Liver (tissue), 8 donors: ENCODE measurements at regions not wholly inside any gene's neighbourhood (a gene's known extent, or its start where the extent isn't known, plus 50 kb on each side); places are given as distances from the start of the nearest gene placed in this dataset.

Experiments used
- DNase-seq: peaks from one replicate; pipeline ENCODE4 v3.0.0-alpha.2; 2017; ENCODE audit warnings: low spot score
- H3K27ac ChIP-seq, 2 donors: one replicate each; pipeline ENCODE4 v1.7.0; 2013; ENCODE audit warnings: inconsistent platforms in 2 of 2, low read length in 2 of 2, control low read depth in 1 of 2, low read depth in 1 of 2, mild to moderate bottlenecking in 1 of 2
- H3K27me3 ChIP-seq, 4 donors: one replicate each; pipeline versions ENCODE4 v1.6.1 to v1.7.0; 2013; ENCODE audit warnings: low read length in 3 of 4, inconsistent platforms in 1 of 4, mild to moderate bottlenecking in 1 of 4, moderate library complexity in 1 of 4; ENCODE audit not compliant: control insufficient read depth in 4 of 4, insufficient read depth in 4 of 4
- H3K36me3 ChIP-seq, 4 donors: one replicate each; pipeline versions ENCODE4 v1.6.1 to v1.7.0; 2013; ENCODE audit warnings: low read length in 3 of 4, mild to moderate bottlenecking in 3 of 4, low read depth in 1 of 4, moderate library complexity in 1 of 4; ENCODE audit not compliant: control insufficient read depth in 4 of 4, insufficient read depth in 3 of 4
- H3K4me1 ChIP-seq, 4 donors: one replicate each; pipeline versions ENCODE4 v1.6.1 to v1.7.0; 2013; ENCODE audit warnings: low read length in 3 of 4, mild to moderate bottlenecking in 3 of 4, moderate library complexity in 1 of 4; ENCODE audit not compliant: control insufficient read depth in 4 of 4, insufficient read depth in 4 of 4
- H3K4me3 ChIP-seq, 3 donors: one replicate each; pipeline versions ENCODE4 v1.6.1 to v1.7.0; 2013; ENCODE audit warnings: low read length in 3 of 3, control low read depth in 1 of 3, low read depth in 1 of 3, mild to moderate bottlenecking in 1 of 3
- H3K9ac ChIP-seq, 2 donors: one replicate each; pipeline ENCODE4 v1.7.0; 2013; ENCODE audit warnings: low read length in 2 of 2, mild to moderate bottlenecking in 2 of 2, moderate library complexity in 2 of 2, control low read depth in 1 of 2, low read depth in 1 of 2
- H3K9me3 ChIP-seq, 4 donors: one replicate each; pipeline versions ENCODE4 v1.6.1 to v1.7.0; 2013; ENCODE audit warnings: low read length in 3 of 4; ENCODE audit not compliant: control insufficient read depth in 4 of 4
- EGR1 ChIP-seq, 2 donors: IDR thresholded peaks; 2 replicates each; pipeline ENCODE4 v1.6.1; 2016 to 2018; ENCODE audit warnings: antibody characterized with exemption in 2 of 2, low read depth in 2 of 2
- FOXA1 ChIP-seq: IDR thresholded peaks from 2 replicates; pipeline ENCODE4 v1.6.1; 2016; ENCODE audit warnings: antibody characterized with exemption
- FOXA2 ChIP-seq: IDR thresholded peaks from 2 replicates; pipeline ENCODE4 v1.6.1; 2016; ENCODE audit warnings: antibody characterized with exemption
- GABPA ChIP-seq, 2 donors: IDR thresholded peaks in 1 of 2; conservative IDR thresholded peaks in 1 of 2; 2 replicates each; pipeline ENCODE4 v1.6.1; 2016; ENCODE audit warnings: antibody characterized with exemption in 2 of 2, mild to moderate bottlenecking in 1 of 2, moderate library complexity in 1 of 2
- HNF4A ChIP-seq, 2 donors: conservative IDR thresholded peaks; 2 replicates each; pipeline ENCODE4 v1.6.1; 2016; ENCODE audit warnings: antibody characterized with exemption in 2 of 2, mild to moderate bottlenecking in 2 of 2
- HNF4G ChIP-seq: IDR thresholded peaks from 2 replicates; pipeline ENCODE4 v1.6.1; 2016; ENCODE audit warnings: antibody characterized with exemption
- JUND ChIP-seq, 2 donors: IDR thresholded peaks; 2 replicates each; pipeline ENCODE4 v1.6.1; 2016; ENCODE audit warnings: antibody characterized with exemption in 2 of 2
- NR2F2 ChIP-seq: IDR thresholded peaks from 2 replicates; pipeline ENCODE4 v1.6.1; 2016; ENCODE audit warnings: antibody characterized with exemption
- RAD21 ChIP-seq, 2 donors: IDR thresholded peaks; 2 replicates each; pipeline ENCODE4 v1.6.1; 2016; ENCODE audit warnings: antibody characterized with exemption in 2 of 2, mild to moderate bottlenecking in 2 of 2
- REST ChIP-seq: IDR thresholded peaks from 2 replicates; pipeline ENCODE4 v1.6.1; 2016; ENCODE audit warnings: antibody characterized with exemption, mild to moderate bottlenecking
- RXRA ChIP-seq, 2 donors: IDR thresholded peaks; 2 replicates each; pipeline ENCODE4 v1.6.1; 2017 to 2018; ENCODE audit warnings: antibody characterized with exemption in 2 of 2, mild to moderate bottlenecking in 1 of 2
- SP1 ChIP-seq: IDR thresholded peaks from 2 replicates; pipeline ENCODE4 v1.6.1; 2018; ENCODE audit warnings: antibody characterized with exemption, mild to moderate bottlenecking
- TAF1 ChIP-seq: conservative IDR thresholded peaks from 2 replicates; pipeline ENCODE4 v1.6.1; 2016; ENCODE audit warnings: antibody characterized with exemption, mild to moderate bottlenecking
- YY1 ChIP-seq: IDR thresholded peaks from 2 replicates; pipeline ENCODE4 v1.6.1; 2016; ENCODE audit warnings: antibody characterized with exemption, mild to moderate bottlenecking
- WGBS: extraction: QIAGEN DNeasy Blood & Tissue Kit; methylation state at CpG from one replicate; pipeline ENCODE4 v1.1.7; 2013; 5-methylcytosine and 5-hydroxymethylcytosine counted together
- TF ChIP-seq, protein P1 (sequence below): fragments of 150-350 bp; IDR thresholded peaks from 2 replicates; pipeline ENCODE4 v1.5.1; 2017; ENCODE audit warnings: improper control_type of control experiment, low read depth, low read length; ENCODE audit not compliant: missing input control
- TF ChIP-seq, protein P2 (sequence below): IDR thresholded peaks from 2 replicates; pipeline ENCODE4 v1.6.1; 2016; ENCODE audit warnings: antibody characterized with exemption
- TF ChIP-seq, protein P3 (sequence below): IDR thresholded peaks from 2 replicates; pipeline ENCODE4 v1.6.1; 2016; ENCODE audit warnings: antibody characterized with exemption
- TF ChIP-seq, protein P4 (sequence below): IDR thresholded peaks from 2 replicates; pipeline ENCODE4 v1.6.1; 2016; ENCODE audit warnings: antibody characterized with exemption
- donor health status: healthy.
- donor health status: healthy.
- donor health status: healthy.
- donor health status: healthy.
- donor health status: healthy.

GRCh38 chr15:35936284-35936683, 390.3 kb upstream of the DPH6 start:
- 96% methylated on average over 2 of the region's 2 CpGs for WGBS
- H3K27ac ChIP-seq: no peak overlapping the region
- H3K9ac ChIP-seq: no peak overlapping the region
- H3K36me3 ChIP-seq: no peaks in the 10 kb centered on the region
- no peak for DNase-seq
- no peaks in the 10 kb centered on the region for H3K9me3 ChIP-seq
- peaks cover 2 to 15% (median 13%) of the 10 kb centered on the region in 4 donors for H3K4me1 ChIP-seq
- H3K4me3 ChIP-seq: no peak overlapping the region
- TF ChIP-seq NR2F2 (no peak), FOXA2 (no peak), YY1 (no peak), EGR1 (IDR thresholded peaks at IDR 0.05; ENCODE audit: low read depth in 2 of 2) (no peak), FOXA1 (no peak), RAD21 (IDR thresholded peaks at IDR 0.05) (no peak), HNF4G (no peak), RXRA (IDR thresholded peaks at IDR 0.05) (no peak), GABPA (IDR thresholded peaks at IDR 0.05 in 1 of 2, conservative IDR thresholded peaks at IDR 0.05 in 1 of 2) (no peak), JUND (IDR thresholded peaks at IDR 0.05) (no peak), TAF1 (no peak)
- TF ChIP-seq, protein P1, sequence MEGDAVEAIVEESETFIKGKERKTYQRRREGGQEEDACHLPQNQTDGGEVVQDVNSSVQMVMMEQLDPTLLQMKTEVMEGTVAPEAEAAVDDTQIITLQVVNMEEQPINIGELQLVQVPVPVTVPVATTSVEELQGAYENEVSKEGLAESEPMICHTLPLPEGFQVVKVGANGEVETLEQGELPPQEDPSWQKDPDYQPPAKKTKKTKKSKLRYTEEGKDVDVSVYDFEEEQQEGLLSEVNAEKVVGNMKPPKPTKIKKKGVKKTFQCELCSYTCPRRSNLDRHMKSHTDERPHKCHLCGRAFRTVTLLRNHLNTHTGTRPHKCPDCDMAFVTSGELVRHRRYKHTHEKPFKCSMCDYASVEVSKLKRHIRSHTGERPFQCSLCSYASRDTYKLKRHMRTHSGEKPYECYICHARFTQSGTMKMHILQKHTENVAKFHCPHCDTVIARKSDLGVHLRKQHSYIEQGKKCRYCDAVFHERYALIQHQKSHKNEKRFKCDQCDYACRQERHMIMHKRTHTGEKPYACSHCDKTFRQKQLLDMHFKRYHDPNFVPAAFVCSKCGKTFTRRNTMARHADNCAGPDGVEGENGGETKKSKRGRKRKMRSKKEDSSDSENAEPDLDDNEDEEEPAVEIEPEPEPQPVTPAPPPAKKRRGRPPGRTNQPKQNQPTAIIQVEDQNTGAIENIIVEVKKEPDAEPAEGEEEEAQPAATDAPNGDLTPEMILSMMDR: no peak
- TF ChIP-seq, protein P2, sequence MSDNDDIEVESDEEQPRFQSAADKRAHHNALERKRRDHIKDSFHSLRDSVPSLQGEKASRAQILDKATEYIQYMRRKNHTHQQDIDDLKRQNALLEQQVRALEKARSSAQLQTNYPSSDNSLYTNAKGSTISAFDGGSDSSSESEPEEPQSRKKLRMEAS: no peak
- TF ChIP-seq, protein P3, sequence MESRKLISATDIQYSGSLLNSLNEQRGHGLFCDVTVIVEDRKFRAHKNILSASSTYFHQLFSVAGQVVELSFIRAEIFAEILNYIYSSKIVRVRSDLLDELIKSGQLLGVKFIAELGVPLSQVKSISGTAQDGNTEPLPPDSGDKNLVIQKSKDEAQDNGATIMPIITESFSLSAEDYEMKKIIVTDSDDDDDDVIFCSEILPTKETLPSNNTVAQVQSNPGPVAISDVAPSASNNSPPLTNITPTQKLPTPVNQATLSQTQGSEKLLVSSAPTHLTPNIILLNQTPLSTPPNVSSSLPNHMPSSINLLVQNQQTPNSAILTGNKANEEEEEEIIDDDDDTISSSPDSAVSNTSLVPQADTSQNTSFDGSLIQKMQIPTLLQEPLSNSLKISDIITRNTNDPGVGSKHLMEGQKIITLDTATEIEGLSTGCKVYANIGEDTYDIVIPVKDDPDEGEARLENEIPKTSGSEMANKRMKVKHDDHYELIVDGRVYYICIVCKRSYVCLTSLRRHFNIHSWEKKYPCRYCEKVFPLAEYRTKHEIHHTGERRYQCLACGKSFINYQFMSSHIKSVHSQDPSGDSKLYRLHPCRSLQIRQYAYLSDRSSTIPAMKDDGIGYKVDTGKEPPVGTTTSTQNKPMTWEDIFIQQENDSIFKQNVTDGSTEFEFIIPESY: no peak
- TF ChIP-seq, protein P4, sequence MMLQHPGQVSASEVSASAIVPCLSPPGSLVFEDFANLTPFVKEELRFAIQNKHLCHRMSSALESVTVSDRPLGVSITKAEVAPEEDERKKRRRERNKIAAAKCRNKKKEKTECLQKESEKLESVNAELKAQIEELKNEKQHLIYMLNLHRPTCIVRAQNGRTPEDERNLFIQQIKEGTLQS: no peak
- no peaks in the 10 kb centered on the region for H3K27me3 ChIP-seq

DNA sequence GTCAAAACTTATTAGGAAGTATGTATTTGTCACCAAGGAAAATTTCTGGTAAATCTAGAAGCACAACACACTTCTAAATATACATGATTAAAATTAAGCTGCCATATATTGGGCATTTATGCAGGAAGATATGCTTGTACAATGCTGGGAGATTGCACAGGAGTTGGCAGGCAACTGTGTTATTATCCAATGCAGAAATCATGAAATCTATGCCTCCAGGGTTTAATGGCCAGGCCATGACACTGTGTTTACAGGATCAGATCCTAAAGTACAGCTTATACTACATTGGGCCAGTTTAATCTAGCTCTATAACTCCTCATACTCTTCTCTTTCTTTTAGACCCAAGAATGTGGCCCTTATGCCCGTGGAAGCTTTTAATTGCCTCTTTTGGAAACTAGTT, 391.4 kb upstream of the DPH6 start:
- TF ChIP-seq SP1 (no peak), NR2F2 (no peak), HNF4G (no peak), JUND (IDR thresholded peaks at IDR 0.05) (no peak), TAF1 (no peak), RXRA (IDR thresholded peaks at IDR 0.05) (no peak), REST (no peak), YY1 (no peak), HNF4A (conservative IDR thresholded peaks at IDR 0.05) (no peak), GABPA (IDR thresholded peaks at IDR 0.05 in 1 of 2, conservative IDR thresholded peaks at IDR 0.05 in 1 of 2) (no peak), FOXA1 (no peak), EGR1 (IDR thresholded peaks at IDR 0.05; ENCODE audit: low read depth in 2 of 2) (no peak), FOXA2 (no peak)
- TF ChIP-seq, protein P3: no peak
- TF ChIP-seq, protein P4: no peak
- TF ChIP-seq, protein P1: no peak
- Histone ChIP-seq H3K27ac (no peak overlapping the region), H3K9me3 (no peaks in the 10 kb centered on the region), H3K4me3 (no peak overlapping the region), H3K27me3 (no peaks in the 10 kb centered on the region), H3K36me3 (no peaks in the 10 kb centered on the region), H3K9ac (no peak overlapping the region), H3K4me1 (peaks cover 2 to 7% (median 5%) of the 10 kb centered on the region in 4 donors)
- no peak for DNase-seq
- WGBS: 86% methylated on average over 1 of the region's 1 CpG
